Gastroesophageal sphincter (tissue), 4 donors: ENCODE measurements at regions not wholly inside any gene's neighbourhood (a gene's known extent, or its start where the extent isn't known, plus 50 kb on each side); places are given as distances from the start of the nearest gene placed in this dataset.
"Not testable (repeated sequence)": the region's sequence is repeated elsewhere in the genome, so short reads cannot be mapped to it uniquely, and the experiment has no call there.

Experiments
- ATAC-seq: fragments of 150-250 bp; one replicate; pipeline ENCODE4 v1.9.1; 2016; ENCODE audit warnings: mild to moderate bottlenecking, moderate library complexity
- H3K27ac ChIP-seq, 4 donors: fragments of 200-600 bp; sonication (generic) in 3 of 4; 1 replicate in 3 of 4; 2 replicates in 1 of 4; pipeline ENCODE4 v1.5.1; 2016 to 2019
- H3K27me3 ChIP-seq: fragments of 200-600 bp; sonication (generic); one replicate; pipeline ENCODE4 v1.5.1; 2019
- H3K36me3 ChIP-seq, 2 donors: fragments of 200-600 bp; sonication (generic); one replicate each; pipeline ENCODE4 v1.5.1; 2019; ENCODE audit warnings: control low read depth in 1 of 2
- H3K4me1 ChIP-seq, 3 donors: fragments of 200-600 bp; sonication (generic); 1 replicate in 2 of 3; 2 replicates in 1 of 3; pipeline ENCODE4 v1.5.1; 2016 to 2019; ENCODE audit warnings: control low read depth in 2 of 3
- H3K4me3 ChIP-seq, 2 donors: fragments of 200-600 bp; sonication (generic); one replicate each; pipeline ENCODE4 v1.5.1; 2019; ENCODE audit warnings: mild to moderate bottlenecking in 1 of 2, moderate library complexity in 1 of 2
- H3K9me3 ChIP-seq, 3 donors: fragments of 200-600 bp; sonication (generic); one replicate each; pipeline ENCODE4 v1.5.1; 2017 to 2019; ENCODE audit warnings: control low read depth in 2 of 3
- EP300 ChIP-seq: sonication (generic); formaldehyde crosslinking; IDR thresholded peaks from one replicate; pipeline ENCODE4 v1.6.1; 2017; ENCODE audit warnings: antibody characterized with exemption, mild to moderate bottlenecking
- POLR2A ChIP-seq, 2 donors: fragments of 450-650 bp; IDR thresholded peaks; one replicate each; pipeline ENCODE4 v1.6.1; 2017; ENCODE audit warnings: antibody characterized with exemption in 2 of 2, mild to moderate bottlenecking in 2 of 2, moderate library complexity in 1 of 2
- POLR2AphosphoS5 ChIP-seq: sonication (generic); formaldehyde crosslinking; IDR thresholded peaks from one replicate; pipeline ENCODE4 v1.6.1; 2017; ENCODE audit warnings: antibody characterized with exemption
- WGBS, 2 donors: methylation state at CpG; one replicate each; pipeline ENCODE4 v1.1.5; 2018; ENCODE audit warnings: low coverage in 1 of 2; 5-methylcytosine and 5-hydroxymethylcytosine counted together
- TF ChIP-seq, protein P1 (sequence below), 4 experiments: fragments of 200-600 bp in 2 of 4; fragments of 450-650 bp in 2 of 4; sonication (generic) in 1 of 4; IDR thresholded peaks; one replicate each; pipeline ENCODE4 v1.5.1; 2017 to 2019; ENCODE audit warnings: antibody characterized with exemption in 4 of 4, mild to moderate bottlenecking in 2 of 4, moderate library complexity in 2 of 4

DNA sequence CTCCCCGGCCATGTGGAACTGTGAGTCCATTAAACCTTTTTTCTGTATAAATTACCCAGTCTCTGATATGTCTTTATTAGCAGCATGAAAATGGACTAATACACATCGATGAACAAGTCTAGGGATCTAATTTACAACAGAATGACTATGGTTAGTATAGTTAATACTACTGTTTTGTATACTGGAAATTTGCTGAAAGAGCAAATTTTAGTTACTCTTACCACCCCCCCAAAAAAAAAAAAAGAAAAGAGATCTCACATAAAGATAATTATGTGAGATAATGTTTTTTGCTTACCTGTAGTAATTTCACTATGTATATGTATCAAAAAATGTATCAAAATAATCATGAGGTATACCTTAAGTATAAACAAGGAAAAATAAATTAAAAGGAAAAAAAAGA is 199.5 kb upstream of the GRM3 start:
- Histone ChIP-seq H3K27me3 (no peaks in the 10 kb centered on the region), H3K4me3 (no peak overlapping the region), H3K4me1 (no peaks in the 10 kb centered on the region), H3K36me3 (no peaks in the 10 kb centered on the region), H3K9me3 (no peaks in the 10 kb centered on the region), H3K27ac (no peak overlapping the region)
- ATAC-seq, result no peak
- WGBS, 2 donors, result 96 to 100% methylated on average over 1 to 2 of the region's 2 CpGs
- TF ChIP-seq, protein P1, sequence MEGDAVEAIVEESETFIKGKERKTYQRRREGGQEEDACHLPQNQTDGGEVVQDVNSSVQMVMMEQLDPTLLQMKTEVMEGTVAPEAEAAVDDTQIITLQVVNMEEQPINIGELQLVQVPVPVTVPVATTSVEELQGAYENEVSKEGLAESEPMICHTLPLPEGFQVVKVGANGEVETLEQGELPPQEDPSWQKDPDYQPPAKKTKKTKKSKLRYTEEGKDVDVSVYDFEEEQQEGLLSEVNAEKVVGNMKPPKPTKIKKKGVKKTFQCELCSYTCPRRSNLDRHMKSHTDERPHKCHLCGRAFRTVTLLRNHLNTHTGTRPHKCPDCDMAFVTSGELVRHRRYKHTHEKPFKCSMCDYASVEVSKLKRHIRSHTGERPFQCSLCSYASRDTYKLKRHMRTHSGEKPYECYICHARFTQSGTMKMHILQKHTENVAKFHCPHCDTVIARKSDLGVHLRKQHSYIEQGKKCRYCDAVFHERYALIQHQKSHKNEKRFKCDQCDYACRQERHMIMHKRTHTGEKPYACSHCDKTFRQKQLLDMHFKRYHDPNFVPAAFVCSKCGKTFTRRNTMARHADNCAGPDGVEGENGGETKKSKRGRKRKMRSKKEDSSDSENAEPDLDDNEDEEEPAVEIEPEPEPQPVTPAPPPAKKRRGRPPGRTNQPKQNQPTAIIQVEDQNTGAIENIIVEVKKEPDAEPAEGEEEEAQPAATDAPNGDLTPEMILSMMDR (IDR thresholded peaks at IDR 0.05), result no peak
- TF ChIP-seq POLR2A (IDR thresholded peaks at IDR 0.05) (no peak), POLR2AphosphoS5 (no peak)

DNA sequence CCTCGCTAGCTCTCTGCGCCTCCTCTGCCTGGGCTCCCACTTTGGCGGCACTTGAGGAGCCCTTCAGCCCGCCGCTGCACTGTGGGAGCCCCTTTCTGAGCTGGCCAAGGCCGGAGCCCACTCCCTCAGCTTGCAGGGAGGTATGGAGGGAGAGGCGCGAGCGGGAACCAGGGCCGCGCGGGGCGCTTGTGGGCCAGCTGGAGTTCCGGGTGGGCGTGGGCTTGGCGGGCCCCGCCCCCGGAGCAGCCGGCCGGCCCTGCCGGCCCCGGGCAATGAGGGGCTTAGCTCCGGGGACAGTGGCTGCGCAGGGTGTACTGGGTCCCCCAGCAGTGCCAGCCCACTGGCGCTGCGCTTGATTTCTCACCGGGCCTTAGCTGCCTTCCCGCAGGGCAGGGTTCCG is 203.3 kb upstream of the GRM3 start:
- not testable (repeated sequence) for H3K9me3 ChIP-seq, H3K27me3 ChIP-seq, H3K36me3 ChIP-seq, ATAC-seq, H3K4me1 ChIP-seq, H3K4me3 ChIP-seq, H3K27ac ChIP-seq
- 100% methylated on average over 1 of the region's 29 CpGs; no CpG with 5 or more reads in 1 of the 2 donors for WGBS, 2 donors

DNA sequence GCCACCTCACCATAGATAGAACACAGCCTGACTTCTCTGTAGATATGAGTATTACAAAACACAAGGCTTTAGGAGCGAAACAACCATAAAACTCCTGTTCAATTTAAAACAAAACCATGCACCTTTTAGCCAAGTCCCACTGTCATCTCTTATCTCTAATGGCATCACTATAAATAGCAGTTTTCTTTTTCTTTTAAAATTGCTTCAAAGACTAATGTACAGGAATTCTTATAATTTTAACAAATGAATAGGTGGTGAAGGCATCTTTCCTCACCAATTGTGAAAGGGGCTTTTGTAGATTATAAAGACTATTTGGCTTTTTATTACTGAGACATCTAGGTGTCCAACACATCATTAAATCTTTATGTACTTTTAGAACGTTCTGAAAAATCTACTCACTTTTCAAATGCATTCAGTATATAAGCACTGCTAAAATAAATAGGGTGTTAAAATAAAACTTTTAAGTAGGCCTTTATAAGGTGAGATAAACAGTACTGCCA is 205.7 kb upstream of the GRM3 start:
- WGBS, 2 donors, result 47 to 51% methylated on average over 2 of the region's 2 CpGs
- TF ChIP-seq POLR2AphosphoS5 (no peak), POLR2A (IDR thresholded peaks at IDR 0.05) (no peak), EP300 (no peak)
- TF ChIP-seq, protein P1 (IDR thresholded peaks at IDR 0.05), result no peak

DNA sequence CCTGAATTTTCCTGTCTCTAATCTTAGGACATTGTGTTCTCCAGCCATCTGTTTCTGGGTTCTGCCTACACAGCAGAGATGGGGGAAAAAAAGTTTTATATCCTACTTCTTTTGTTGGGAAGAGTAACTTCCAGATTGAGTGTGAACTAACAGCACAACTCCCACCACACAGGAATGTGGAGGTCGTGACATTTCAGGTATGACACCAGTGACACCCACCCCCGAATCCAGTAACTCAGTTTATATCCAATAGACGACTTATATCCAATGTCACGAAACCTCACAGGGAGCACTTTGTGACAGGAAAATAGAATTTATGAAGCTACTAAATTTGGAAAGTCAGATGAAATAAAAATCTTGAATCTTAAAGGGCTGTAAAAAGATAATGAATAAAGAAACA is 211.9 kb upstream of the GRM3 start:
- no peaks in the 10 kb centered on the region for H3K27me3 ChIP-seq
- ATAC-seq, result no peak
- H3K4me3 ChIP-seq, result no peak overlapping the region
- H3K27ac ChIP-seq, result no peak overlapping the region
- H3K4me1 ChIP-seq, result no peaks in the 10 kb centered on the region
- WGBS, 2 donors, result 77 to 87% methylated on average over 3 to 4 of the region's 4 CpGs
- no peaks in the 10 kb centered on the region for H3K9me3 ChIP-seq
- TF ChIP-seq POLR2A (IDR thresholded peaks at IDR 0.05), result no peak
- no peak for TF ChIP-seq POLR2AphosphoS5
- no peak for TF ChIP-seq EP300
- TF ChIP-seq, protein P1 (IDR thresholded peaks at IDR 0.05), result no peak
- H3K36me3 ChIP-seq, result no peaks in the 10 kb centered on the region

More for the DNA sequence above, 205.7 kb upstream of the GRM3 start:
- Histone ChIP-seq H3K9me3 (no peaks in the 10 kb centered on the region), H3K27me3 (no peaks in the 10 kb centered on the region), H3K4me1 (no peaks in the 10 kb centered on the region), H3K4me3 (no peak overlapping the region), H3K27ac (no peak overlapping the region), H3K36me3 (no peaks in the 10 kb centered on the region)
- ATAC-seq, result no peak

DNA sequence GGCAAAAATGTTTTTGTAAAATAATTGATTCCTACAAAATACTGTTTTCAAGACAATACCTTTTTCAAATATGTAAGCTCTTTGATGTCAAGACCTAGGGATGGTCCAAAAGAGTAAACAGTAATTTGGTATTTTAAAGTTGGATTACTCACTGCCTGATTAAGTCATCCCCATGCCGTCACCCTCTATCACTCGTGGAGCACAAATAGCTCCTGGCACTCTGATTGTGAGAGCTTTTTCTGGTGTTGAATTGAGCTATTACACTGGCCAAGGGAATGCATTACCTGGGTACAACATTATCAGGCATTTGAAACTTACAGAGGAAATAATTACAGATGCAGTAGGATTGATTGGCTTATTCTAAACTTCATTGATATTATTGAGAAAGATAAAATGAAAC is 231.9 kb upstream of the GRM3 start:
- peaks cover 0 to 5% (median 0%) of the 10 kb centered on the region in 3 donors for H3K9me3 ChIP-seq
- no peak for ATAC-seq
- WGBS, 2 donors, result 29 to 50% methylated on average over 2 of the region's 2 CpGs
- H3K4me3 ChIP-seq, result no peak overlapping the region
- H3K4me1 ChIP-seq, result no peaks in the 10 kb centered on the region
- TF ChIP-seq POLR2A (IDR thresholded peaks at IDR 0.05) (no peak), EP300 (no peak), POLR2AphosphoS5 (no peak)
- TF ChIP-seq, protein P1 (IDR thresholded peaks at IDR 0.05), result no peak
- H3K27me3 ChIP-seq, result no peaks in the 10 kb centered on the region
- no peak overlapping the region for H3K27ac ChIP-seq
- H3K36me3 ChIP-seq, result no peaks in the 10 kb centered on the region
